HCT116 (cell line): ENCODE measurements at regions not wholly inside any gene's neighbourhood (a gene's known extent, or its start where the extent isn't known, plus 50 kb on each side); places are given as distances from the start of the nearest gene placed in this dataset.

ENCODE experiments used
- CTCF ChIP-seq, 3 experiments: fragments of 200-600 bp in 1 of 3; sonication (generic) in 1 of 3; IDR thresholded peaks in 2 of 3; conservative IDR thresholded peaks in 1 of 3; 2 replicates each; pipeline ENCODE4 v1.5.1; 2012 to 2017; ENCODE audit warnings: low read depth in 2 of 3, low read length in 2 of 3, antibody characterized with exemption in 1 of 3, borderline replicate concordance in 1 of 3, control low read depth in 1 of 3, mild to moderate bottlenecking in 1 of 3, mixed read lengths in 1 of 3, mixed run types in 1 of 3, moderate library complexity in 1 of 3; ENCODE audit not compliant: insufficient read depth in 1 of 3
- ELF1 ChIP-seq: IDR thresholded peaks from 2 replicates; pipeline ENCODE4 v1.6.1; 2012; ENCODE audit warnings: low read depth, borderline replicate concordance
- EZH2 ChIP-seq: fragments of 200-600 bp; sonication (generic); IDR thresholded peaks from 2 replicates; pipeline ENCODE4 v1.6.1; 2017; ENCODE audit warnings: antibody characterized with exemption, mixed run types
- MAX ChIP-seq: IDR thresholded peaks from 2 replicates; pipeline ENCODE4 v1.6.1; 2012
- POLR2A ChIP-seq: IDR thresholded peaks from 2 replicates; pipeline ENCODE4 v1.7.0; 2011; ENCODE audit warnings: borderline replicate concordance; ENCODE audit not compliant: insufficient read depth, insufficient read length; ENCODE audit errors: extremely low read depth
- POLR2AphosphoS5 ChIP-seq: IDR thresholded peaks from 2 replicates; pipeline ENCODE4 v1.6.1; 2011; ENCODE audit warnings: mild to moderate bottlenecking, low read depth, low read length, moderate library complexity
- RAD21 ChIP-seq: IDR thresholded peaks from 2 replicates; pipeline ENCODE4 v1.6.1; 2012; ENCODE audit warnings: low read depth, mild to moderate bottlenecking
- ZNF274 ChIP-seq: fragments of 200-500 bp; sonication (Bioruptor generic); IDR thresholded peaks from 2 replicates; pipeline ENCODE4 v1.6.1; 2014; ENCODE audit warnings: mild to moderate bottlenecking, low read depth, low read length, inconsistent platforms
- TF ChIP-seq, protein P1 (sequence below): IDR thresholded peaks from 2 replicates; pipeline ENCODE4 v1.6.1; 2012

DNA sequence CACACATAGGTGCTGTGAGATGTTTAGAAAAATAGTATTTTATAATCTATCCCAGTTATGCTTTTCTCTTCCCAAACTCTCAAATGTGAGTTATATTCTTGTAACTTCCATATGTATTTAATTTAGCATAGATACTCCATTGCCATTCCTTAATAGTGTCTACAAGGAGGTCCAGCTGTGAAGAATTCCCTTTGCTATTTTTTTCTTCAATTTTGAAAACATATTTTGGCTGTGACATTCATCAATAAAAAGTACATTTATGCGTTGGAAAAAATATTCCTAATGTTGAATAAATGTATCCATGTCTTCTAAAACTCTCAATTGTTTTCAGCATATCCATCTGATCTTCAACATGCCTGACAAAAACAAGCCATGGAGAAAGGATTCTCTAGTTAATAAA, 1402.0 kb upstream of the SEL1L start:
- TF ChIP-seq CTCF (IDR thresholded peaks at IDR 0.05 in 2 of 3, conservative IDR thresholded peaks at IDR 0.05 in 1 of 3; ENCODE audit: borderline replicate concordance in 1 of 3, insufficient read depth in 1 of 3, low read depth in 2 of 3, low read length in 2 of 3) (no peak), POLR2A (no peak), POLR2AphosphoS5 (no peak), ZNF274 (no peak), RAD21 (no peak), ELF1 (no peak), EZH2 (no peak), MAX (no peak)
- TF ChIP-seq, protein P1, sequence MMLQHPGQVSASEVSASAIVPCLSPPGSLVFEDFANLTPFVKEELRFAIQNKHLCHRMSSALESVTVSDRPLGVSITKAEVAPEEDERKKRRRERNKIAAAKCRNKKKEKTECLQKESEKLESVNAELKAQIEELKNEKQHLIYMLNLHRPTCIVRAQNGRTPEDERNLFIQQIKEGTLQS = no peak
